NCI-H460 (cell line): ENCODE measurements at regions not wholly inside any gene's neighbourhood (a gene's known extent, or its start where the extent isn't known, plus 50 kb on each side); places are given as distances from the start of the nearest gene placed in this dataset.
"Not testable (repeated sequence)": the region's sequence is repeated elsewhere in the genome, so short reads cannot be mapped to it uniquely, and the experiment has no call there.

ENCODE experiments used
- DNase-seq: peaks from one replicate; pipeline ENCODE4 v3.0.0-alpha.2; 2016; ENCODE audit warnings: low read depth; ENCODE audit errors: extremely low read depth
- small RNA-seq, 2 experiments: library from RNA; depleted of rRNA; stranded (forward); fragments of <200 nt; gene quantifications; one replicate each; pipeline ENCODE3, GENCODE V24; 2014

- no peak for DNase-seq
These were observed 90.8 kb upstream of the USP25 start for GRCh38 chr21:15638856-15639549.

GRCh38 chr21:15640113-15640512 is 89.7 kb upstream of the USP25 start:
- DNase-seq = not testable (repeated sequence)

- DNase-seq = no peak
These were observed 85.3 kb upstream of the USP25 start for GRCh38 chr21:15644489-15644888.

GRCh38 chr21:15645830-15646229 is 84.0 kb upstream of the USP25 start:
- no peak for DNase-seq

- no peak for DNase-seq
These were observed 79.0 kb upstream of the USP25 start for GRCh38 chr21:15650735-15651134.

- no peak for DNase-seq
These were observed 78.6 kb upstream of the USP25 start for GRCh38 chr21:15651172-15651571.

GRCh38 chr21:15653710-15654109 is 76.1 kb upstream of the USP25 start:
- DNase-seq = no peak

GRCh38 chr21:15654171-15654570 is 75.6 kb upstream of the USP25 start:
- DNase-seq = no peak

GRCh38 chr21:15659753-15660422 is 69.9 kb upstream of the USP25 start:
- DNase-seq = no peak

GRCh38 chr21:15660423-15660804 is 69.4 kb upstream of the USP25 start:
- no peak for DNase-seq

- peak; percentile 35 for DNase-seq
These were observed 62.8 kb upstream of the USP25 start for GRCh38 chr21:15667010-15667409.

- no peak for DNase-seq
These were observed 62.0 kb upstream of the USP25 start for GRCh38 chr21:15667819-15668218.

- peak; percentile 17 for DNase-seq
These were observed 60.5 kb upstream of the USP25 start for GRCh38 chr21:15669247-15669646.

- no peak for DNase-seq
These were observed 58.6 kb upstream of the USP25 start for GRCh38 chr21:15671188-15671587.

- not testable (repeated sequence) for DNase-seq
These were observed 57.2 kb upstream of the USP25 start for GRCh38 chr21:15672578-15672977.

GRCh38 chr21:15676935-15677334 is 52.8 kb upstream of the USP25 start:
- DNase-seq = no peak

- DNase-seq = no peak
These were observed 50.2 kb upstream of the USP25 start for GRCh38 chr21:15679630-15680029.

Small RNAs in the stretch of these regions (small RNA-seq; reads per million reads assigned to genes)
- 0 reads per million in 2 experiments for gene AF246928.1
- gene CYCSP42 = 0 reads per million in 2 experiments
- 0 reads per million in 2 experiments for gene RNU6-1326P
